Glomerular visceral epithelial cell (primary cell): ENCODE measurements at regions not wholly inside any gene's neighbourhood (a gene's known extent, or its start where the extent isn't known, plus 50 kb on each side); places are given as distances from the start of the nearest gene placed in this dataset.
"Not testable (repeated sequence)": the region's sequence is repeated elsewhere in the genome, so short reads cannot be mapped to it uniquely, and the experiment has no call there.

Experiments
- DNase-seq: peaks from one replicate; pipeline ENCODE4 v3.0.0-alpha.2; 2016; ENCODE audit errors: extremely low spot score

GRCh38 chr13:23947893-23948292, 50.6 kb upstream of the C1QTNF9B start:
- no peak for DNase-seq

- DNase-seq: no peak
Measured at GRCh38 chr13:23949200-23949599, 51.9 kb upstream of the C1QTNF9B start.

- no peak for DNase-seq
Measured at GRCh38 chr13:23949736-23950135, 52.4 kb upstream of the C1QTNF9B start.

DNA sequence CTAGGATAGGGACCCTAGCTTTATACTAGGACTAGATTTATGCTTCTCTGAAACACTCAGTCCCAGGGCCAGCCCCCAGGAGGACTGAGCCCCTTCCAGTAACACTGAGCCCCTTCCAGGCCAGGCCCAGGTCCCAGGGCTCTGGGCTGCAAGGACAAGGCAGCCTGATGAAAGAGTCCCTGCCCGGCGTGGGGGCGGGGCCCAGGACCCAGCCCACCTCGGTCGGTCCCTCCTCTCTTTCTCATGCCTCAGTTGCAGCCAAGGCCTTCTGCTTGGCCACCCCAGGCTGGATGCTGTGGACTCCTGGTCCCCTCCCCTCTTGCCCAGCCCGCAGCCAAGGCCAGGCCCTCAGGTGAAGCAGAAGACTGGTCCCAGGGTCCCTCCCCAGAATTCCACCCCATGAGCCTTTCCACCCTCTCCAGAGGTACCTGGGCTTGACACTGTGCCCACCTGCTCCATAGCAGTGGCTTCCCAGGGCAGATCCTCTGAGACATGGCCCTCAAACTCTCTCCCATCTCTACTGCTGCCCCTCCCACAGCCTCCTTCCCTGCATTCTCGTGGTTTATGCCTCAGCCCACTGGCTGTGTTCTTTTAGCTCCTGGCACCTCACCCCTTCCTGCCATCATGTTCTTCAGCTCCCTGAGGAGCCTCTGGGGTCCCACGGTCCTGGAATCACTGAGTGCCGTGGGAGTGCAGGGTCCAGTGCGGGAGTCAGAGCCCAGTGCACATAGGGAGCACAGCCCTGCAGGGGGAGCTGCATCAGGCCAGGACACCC, 53.6 kb upstream of the C1QTNF9B start:
- no peak for DNase-seq

DNA sequence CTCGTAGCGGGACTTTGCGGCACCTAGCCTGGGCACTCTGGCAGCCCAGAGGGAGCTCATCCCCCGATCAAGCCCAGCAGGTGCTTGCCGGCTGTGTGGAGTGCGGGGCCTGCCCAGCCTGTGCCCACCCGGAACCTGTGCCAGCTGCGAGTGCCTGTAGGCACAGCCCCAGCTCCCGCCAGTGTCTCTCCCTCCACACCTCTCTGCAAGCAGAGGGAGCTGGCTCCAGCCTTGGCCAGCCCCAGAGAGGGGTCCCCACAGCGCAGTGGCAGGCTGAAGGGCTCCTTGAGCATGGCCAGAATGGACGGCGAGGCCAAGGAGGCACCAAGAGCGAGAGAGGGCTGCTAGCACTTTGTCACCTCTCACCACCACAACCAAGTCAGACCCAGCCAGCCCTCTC, 55.5 kb upstream of the C1QTNF9B start:
- DNase-seq: no peak

GRCh38 chr13:23953860-23954512, 56.7 kb upstream of the C1QTNF9B start:
- DNase-seq: no peak

GRCh38 chr13:23955064-23955463, 57.8 kb upstream of the C1QTNF9B start:
- DNase-seq: no peak

- peak; percentile 61 for DNase-seq
Measured at GRCh38 chr13:23956106-23956505, 58.8 kb upstream of the C1QTNF9B start.

- no peak for DNase-seq
Measured at GRCh38 chr13:23957981-23958380, 60.7 kb upstream of the C1QTNF9B start.

GRCh38 chr13:23959231-23959862, 62.0 kb upstream of the C1QTNF9B start:
- no peak for DNase-seq

- DNase-seq: peak; percentile 50
Measured at GRCh38 chr13:23960566-23961156, 63.4 kb upstream of the C1QTNF9B start.

DNA sequence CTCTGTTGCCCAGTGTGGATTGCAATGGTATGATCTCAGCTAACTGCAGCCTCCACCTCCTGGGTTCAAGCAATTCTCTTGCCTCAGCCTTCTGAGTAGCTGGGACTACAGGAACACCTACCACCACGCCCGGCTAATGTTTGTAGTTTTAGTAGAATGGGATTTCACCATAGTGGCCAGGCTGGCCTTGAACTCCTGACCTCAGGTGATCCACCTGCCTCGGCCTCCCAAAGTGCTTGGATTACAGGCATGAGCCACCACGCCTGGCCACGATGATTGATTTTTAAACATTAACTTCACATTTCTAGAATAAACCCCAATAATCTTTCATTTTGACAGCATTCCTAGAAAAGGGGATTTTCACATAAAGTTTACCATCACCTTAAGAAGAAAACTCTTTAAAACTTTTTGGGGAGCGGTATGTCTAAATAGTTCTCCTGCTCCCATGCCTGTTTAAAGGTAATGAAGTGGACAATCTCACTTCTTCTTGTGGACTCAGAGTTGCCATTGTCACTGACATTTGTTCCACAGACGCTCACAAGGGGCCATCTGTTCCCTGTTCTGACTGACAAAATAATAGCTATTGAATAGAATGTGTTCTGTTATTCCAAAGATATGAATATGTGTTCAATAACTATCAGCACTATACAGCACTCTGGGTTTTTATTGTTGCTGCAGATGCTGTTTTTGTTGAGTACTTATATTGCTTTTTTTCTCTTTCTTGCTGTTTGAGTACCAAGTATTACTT, 66.1 kb upstream of the C1QTNF9B start:
- no peak for DNase-seq

DNA sequence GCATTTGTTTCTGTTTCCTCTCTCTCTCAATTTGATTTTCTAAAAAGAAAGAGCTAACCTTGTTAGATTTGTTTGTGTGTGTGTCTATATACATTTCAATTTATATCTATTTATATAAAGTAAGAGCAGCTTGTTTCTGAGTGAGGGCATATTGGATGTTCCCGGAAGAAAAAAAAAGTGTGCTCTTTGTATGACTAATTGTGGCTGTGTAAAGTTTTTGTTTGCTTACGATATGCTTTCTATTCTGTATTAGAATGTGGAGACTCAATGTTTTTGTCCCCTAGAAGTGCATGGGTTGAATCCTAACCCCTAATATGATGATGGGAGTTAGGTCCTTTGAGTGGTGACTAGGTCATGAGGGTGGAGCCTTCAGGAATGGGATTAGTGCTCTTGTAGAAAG, 66.6 kb upstream of the C1QTNF9B start:
- no peak for DNase-seq

DNA sequence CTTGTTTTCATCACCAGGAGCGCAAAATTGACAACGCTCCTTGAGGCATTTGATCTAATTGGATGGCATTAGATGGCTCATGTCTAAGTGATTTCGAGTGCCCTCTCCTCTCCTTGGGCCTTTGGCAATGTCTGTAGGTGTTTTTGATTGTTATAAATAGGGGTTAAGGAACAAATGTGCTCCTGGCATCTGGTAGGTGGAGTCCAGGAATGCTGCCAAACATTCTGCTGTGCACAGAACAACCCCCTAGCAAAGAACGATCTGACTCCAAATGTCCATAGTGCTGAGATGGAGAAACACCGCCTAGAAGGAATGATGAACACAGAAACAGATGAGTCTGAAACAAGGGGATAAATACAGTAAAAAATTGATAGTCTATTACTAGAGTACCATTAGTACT, 68.0 kb upstream of the C1QTNF9B start:
- DNase-seq: no peak

GRCh38 chr13:23966221-23966690, 69.0 kb upstream of the C1QTNF9B start:
- DNase-seq: no peak

GRCh38 chr13:23966691-23967615, 69.7 kb upstream of the C1QTNF9B start:
- no peak for DNase-seq

- DNase-seq: not testable (repeated sequence)
Measured at GRCh38 chr13:23967792-23968191, 70.5 kb upstream of the C1QTNF9B start.

DNA sequence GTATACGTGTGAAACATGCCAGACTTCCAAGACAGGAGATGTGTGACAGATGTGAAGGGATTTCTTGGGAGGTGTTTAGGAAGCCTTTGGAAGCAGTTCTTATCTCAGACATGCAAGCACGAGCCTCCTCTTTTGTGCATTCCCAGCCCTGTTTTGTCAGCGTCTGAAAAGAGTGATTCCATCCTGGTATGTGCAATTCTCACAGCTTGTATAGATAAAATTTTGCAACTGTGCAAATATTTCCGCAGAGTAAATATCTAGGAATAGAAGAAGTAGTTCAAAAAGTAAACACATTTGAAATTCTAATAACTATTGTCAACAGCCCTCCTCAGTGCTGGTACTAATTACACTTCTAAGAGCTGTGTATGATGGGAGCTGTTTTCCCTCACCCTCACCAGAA, 72.3 kb upstream of the C1QTNF9B start:
- no peak for DNase-seq

- peak; percentile 85 for DNase-seq
Measured at GRCh38 chr13:23979361-23980159, 82.3 kb upstream of the C1QTNF9B start.

GRCh38 chr13:23980160-23980551, 82.9 kb upstream of the C1QTNF9B start:
- peak; percentile 85 for DNase-seq
